SU-DHL-6 (cell line): ENCODE measurements at regions not wholly inside any gene's neighbourhood (a gene's known extent, or its start where the extent isn't known, plus 50 kb on each side); places are given as distances from the start of the nearest gene placed in this dataset.

Experiments used
- H2AFZ ChIP-seq: fragments of 200-600 bp; sonication (generic); 2 replicates; pipeline ENCODE4 v1.6.1; 2014; ENCODE audit warnings: low read depth, mild to moderate bottlenecking, moderate library complexity, mixed read lengths, antibody characterized with exemption, low read length; ENCODE audit not compliant: severe bottlenecking
- H3F3A ChIP-seq: fragments of 200-600 bp; shearing (Covaris generic); 2 replicates; pipeline ENCODE4 v1.6.0; 2016; ENCODE audit warnings: antibody characterized with exemption, mild to moderate bottlenecking; ENCODE audit not compliant: insufficient read depth
- H3K27ac ChIP-seq: fragments of 200-600 bp; sonication (generic); 2 replicates; pipeline ENCODE4 v1.5.1; 2016; ENCODE audit warnings: low read depth, mild to moderate bottlenecking, low read length, moderate library complexity, mixed read lengths
- H3K27me3 ChIP-seq: fragments of 200-600 bp; sonication (generic), shearing (Covaris generic); 2 replicates; pipeline ENCODE4 v1.6.0; 2014; ENCODE audit warnings: mild to moderate bottlenecking, low read length
- H3K36me3 ChIP-seq: fragments of 200-600 bp; sonication (generic); 2 replicates; pipeline ENCODE4 v1.6.1; 2014; ENCODE audit warnings: mild to moderate bottlenecking, low read length, mixed read lengths
- H3K4me2 ChIP-seq: fragments of 300-600, 200-600 bp; shearing (Covaris generic), sonication (generic); 2 replicates; pipeline ENCODE4 v1.6.0; 2014; ENCODE audit warnings: low read length, low read depth, mild to moderate bottlenecking; ENCODE audit not compliant: poor library complexity, severe bottlenecking
- H3K4me3 ChIP-seq: fragments of 200-600 bp; sonication (generic); 2 replicates; pipeline ENCODE4 v1.5.1; 2014; ENCODE audit warnings: antibody characterized with exemption, low read length, mild to moderate bottlenecking, mixed read lengths; ENCODE audit not compliant: insufficient read depth, poor library complexity, severe bottlenecking
- H3K79me2 ChIP-seq: fragments of 200-600 bp; sonication (generic); 2 replicates; pipeline ENCODE4 v1.6.1; 2014; ENCODE audit warnings: mild to moderate bottlenecking, low read length, moderate library complexity; ENCODE audit not compliant: insufficient read depth
- H3K9ac ChIP-seq: fragments of 200-600 bp; sonication (generic); 2 replicates; pipeline ENCODE4 v1.7.0; 2014; ENCODE audit warnings: mild to moderate bottlenecking, low read length
- H3K9me2 ChIP-seq: fragments of 200-600 bp; sonication (generic); replicated peaks from 2 replicates; pipeline ENCODE4 v1.6.1; 2014; ENCODE audit warnings: low read length; ENCODE audit not compliant: insufficient read depth
- H3K9me3 ChIP-seq: fragments of 200-600 bp; sonication (generic); 2 replicates; pipeline ENCODE4 v1.6.1; 2014; ENCODE audit warnings: low read length, mixed read lengths; ENCODE audit not compliant: insufficient read depth
- H4K20me1 ChIP-seq: fragments of 200-600 bp; sonication (generic); 2 replicates; pipeline ENCODE4 v1.6.1; 2014; ENCODE audit warnings: low read depth, mild to moderate bottlenecking, antibody characterized with exemption, low read length, moderate library complexity, mixed read lengths
- CTCF ChIP-seq: fragments of 200-600 bp; sonication (generic); IDR thresholded peaks from one replicate; pipeline ENCODE4 v1.5.1; 2017; ENCODE audit warnings: antibody characterized with exemption, mild to moderate bottlenecking, low read length, moderate library complexity; ENCODE audit not compliant: insufficient read depth, poor library complexity, severe bottlenecking
- EZH2phosphoT487 ChIP-seq: fragments of 200-600 bp; sonication (generic), shearing (Covaris generic); conservative IDR thresholded peaks from 2 replicates; pipeline ENCODE4 v1.6.1; 2018; ENCODE audit warnings: mild to moderate bottlenecking, antibody characterized with exemption, low read length, moderate library complexity, mixed read lengths

- Histone ChIP-seq H3K9me3 (no peaks in the 10 kb centered on the region), H3K79me2 (no peaks in the 10 kb centered on the region), H3F3A (no peaks in the 10 kb centered on the region), H3K4me3 (no peak overlapping the region), H3K4me2 (no peak overlapping the region), H3K9me2 (no peaks in the 10 kb centered on the region), H4K20me1 (no peaks in the 10 kb centered on the region), H3K27me3 (no peaks in the 10 kb centered on the region), H2AFZ (no peak overlapping the region), H3K27ac (no peak overlapping the region), H3K9ac (no peak overlapping the region), H3K36me3 (no peaks in the 10 kb centered on the region)
- TF ChIP-seq CTCF (no peak), EZH2phosphoT487 (no peak)
Measured at GRCh38 chr18:78765142-78765541, 214.5 kb upstream of the SALL3 start.

GRCh38 chr18:78765637-78766281 is 213.9 kb upstream of the SALL3 start:
- no peaks in the 10 kb centered on the region for H3K79me2 ChIP-seq

GRCh38 chr18:78766651-78767533 is 212.7 kb upstream of the SALL3 start:
- no peaks in the 10 kb centered on the region for H3K9me3 ChIP-seq
- H3K4me2 ChIP-seq: no peak overlapping the region
- no peaks in the 10 kb centered on the region for H3K9me2 ChIP-seq
- H3K79me2 ChIP-seq: no peaks in the 10 kb centered on the region
- no peak overlapping the region for H3K27ac ChIP-seq
- no peaks in the 10 kb centered on the region for H3K36me3 ChIP-seq
- H3K27me3 ChIP-seq: no peaks in the 10 kb centered on the region
- TF ChIP-seq EZH2phosphoT487: no peak
- no peak for TF ChIP-seq CTCF
- H3F3A ChIP-seq: no peaks in the 10 kb centered on the region
- no peak overlapping the region for H2AFZ ChIP-seq
- H3K4me3 ChIP-seq: no peak overlapping the region
- H3K9ac ChIP-seq: no peak overlapping the region
- H4K20me1 ChIP-seq: no peaks in the 10 kb centered on the region

More at GRCh38 chr18:78765637-78766281, 213.9 kb upstream of the SALL3 start:
- TF ChIP-seq EZH2phosphoT487 (no peak), CTCF (no peak)
- Histone ChIP-seq H3K9me2 (no peaks in the 10 kb centered on the region), H3K9ac (no peak overlapping the region), H3K9me3 (no peaks in the 10 kb centered on the region), H3K4me2 (no peak overlapping the region), H3K27ac (no peak overlapping the region), H4K20me1 (no peaks in the 10 kb centered on the region), H3F3A (no peaks in the 10 kb centered on the region), H3K27me3 (no peaks in the 10 kb centered on the region), H3K36me3 (no peaks in the 10 kb centered on the region), H3K4me3 (no peak overlapping the region), H2AFZ (no peak overlapping the region)
